A673 (cell line): ENCODE measurements at regions not wholly inside any gene's neighbourhood (a gene's known extent, or its start where the extent isn't known, plus 50 kb on each side); places are given as distances from the start of the nearest gene placed in this dataset.

Experiments
- BruUV-seq: library from RNA; stranded (reverse); fragments of 400-500 nt; replicated peaks from 2 replicates; lab custom pipeline; 2021; lab: Mats Ljungman, UMichigan
- CTCF ChIA-PET: fragments of 300-600 bp; sonication (Branson Sonifier 250); formaldehyde crosslinking; loops from one replicate; lab custom pipeline; 2022; ENCODE audit warnings: antibody characterized with exemption; lab: Charles Lee
- POLR2A ChIA-PET: fragments of 300-600 bp; sonication (Branson Sonifier 250); formaldehyde crosslinking; loops from one replicate; lab custom pipeline; 2022; ENCODE audit warnings: antibody characterized with exemption; ENCODE audit not compliant: low non-redundant PET; lab: Charles Lee
- DNase-seq: peaks from one replicate; pipeline ENCODE4 v3.0.0-alpha.2; 2015; ENCODE audit warnings: low spot score
- H3K27ac ChIP-seq: fragments of 200-600 bp; sonication (generic); 2 replicates; pipeline ENCODE4 v1.5.1; 2016; ENCODE audit warnings: mixed run types, low read depth, mild to moderate bottlenecking, mixed read lengths, antibody characterized with exemption, low read length; ENCODE audit not compliant: poor library complexity, severe bottlenecking
- H3K27me3 ChIP-seq: fragments of 200-600 bp; sonication (generic); replicated peaks from 2 replicates; pipeline ENCODE4 v1.6.1; 2017; ENCODE audit warnings: mixed run types, low read depth, mild to moderate bottlenecking, mixed read lengths, antibody characterized with exemption, low read length; ENCODE audit not compliant: insufficient read depth, poor library complexity
- H3K36me3 ChIP-seq: fragments of 200-600 bp; sonication (generic); 2 replicates; pipeline ENCODE4 v1.6.1; 2016; ENCODE audit warnings: mixed run types, mild to moderate bottlenecking, mixed read lengths, antibody characterized with exemption, low read length; ENCODE audit not compliant: insufficient read depth, poor library complexity, severe bottlenecking
- H3K4me1 ChIP-seq: fragments of 200-600 bp; sonication (generic); 2 replicates; pipeline ENCODE4 v1.6.1; 2017; ENCODE audit warnings: mixed run types, mild to moderate bottlenecking, mixed read lengths, antibody characterized with exemption, low read length; ENCODE audit not compliant: insufficient read depth, poor library complexity, severe bottlenecking
- H3K4me3 ChIP-seq: fragments of 200-600 bp; sonication (generic); 2 replicates; pipeline ENCODE4 v1.5.1; 2016; ENCODE audit warnings: low read depth, mixed run types, mild to moderate bottlenecking, mixed read lengths, low read length; ENCODE audit not compliant: poor library complexity, severe bottlenecking
- H3K9me3 ChIP-seq: fragments of 200-600 bp; sonication (generic); 2 replicates; pipeline ENCODE4 v1.6.1; 2016; ENCODE audit warnings: mixed run types, low read depth, mild to moderate bottlenecking, mixed read lengths, antibody characterized with exemption, low read length; ENCODE audit not compliant: poor library complexity, severe bottlenecking
- EZH2 ChIP-seq: fragments of 200-600 bp; sonication (generic); IDR thresholded peaks from 2 replicates; pipeline ENCODE4 v1.6.1; 2017; ENCODE audit warnings: borderline replicate concordance, low read depth, mild to moderate bottlenecking, mixed read lengths, antibody characterized with exemption, low read length; ENCODE audit not compliant: poor library complexity, severe bottlenecking
- intact Hi-C: fragments of 100-400 bp; cut with micrococcal nuclease; formaldehyde crosslinking; loops from one replicate; pipeline ENCODE4 v1.10.0; 2022; ENCODE audit not compliant: unreplicated experiment
- TF ChIP-seq, protein P1 (sequence below): fragments of 300-800, 200-600 bp; sonication (generic); conservative IDR thresholded peaks from 2 replicates; pipeline ENCODE4 v1.5.1; 2017; ENCODE audit warnings: low read depth, mild to moderate bottlenecking, antibody characterized with exemption, low read length, moderate library complexity, mixed read lengths

DNA sequence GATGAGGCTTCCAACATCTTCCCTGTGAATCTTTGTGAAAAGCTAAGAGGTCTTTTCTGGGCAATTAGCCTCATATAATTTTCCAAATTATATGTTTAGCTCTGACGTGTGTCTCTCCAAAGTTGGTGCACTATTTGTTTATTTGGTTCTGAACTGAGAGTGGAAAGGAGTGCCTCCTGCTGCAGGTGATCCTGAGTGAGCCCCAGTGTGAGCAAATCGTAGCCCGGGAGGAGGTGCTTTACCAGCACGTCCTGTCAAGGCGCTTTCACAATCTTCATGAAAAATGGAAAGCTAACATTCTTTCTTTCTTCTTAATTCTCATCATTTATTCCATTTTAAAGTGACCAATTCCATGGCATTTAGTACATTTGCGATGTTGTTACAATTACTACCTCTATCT lies 231.9 kb downstream of the BMP2 start:
- intact Hi-C loops, result no loop called here
- Histone ChIP-seq H3K4me3 (no peak overlapping the region), H3K9me3 (peaks cover 3% of the 10 kb centered on the region), H3K4me1 (no peaks in the 10 kb centered on the region), H3K27ac (no peak overlapping the region), H3K27me3 (no peaks in the 10 kb centered on the region), H3K36me3 (no peaks in the 10 kb centered on the region)
- no peak for DNase-seq
- TF ChIP-seq, protein P1, sequence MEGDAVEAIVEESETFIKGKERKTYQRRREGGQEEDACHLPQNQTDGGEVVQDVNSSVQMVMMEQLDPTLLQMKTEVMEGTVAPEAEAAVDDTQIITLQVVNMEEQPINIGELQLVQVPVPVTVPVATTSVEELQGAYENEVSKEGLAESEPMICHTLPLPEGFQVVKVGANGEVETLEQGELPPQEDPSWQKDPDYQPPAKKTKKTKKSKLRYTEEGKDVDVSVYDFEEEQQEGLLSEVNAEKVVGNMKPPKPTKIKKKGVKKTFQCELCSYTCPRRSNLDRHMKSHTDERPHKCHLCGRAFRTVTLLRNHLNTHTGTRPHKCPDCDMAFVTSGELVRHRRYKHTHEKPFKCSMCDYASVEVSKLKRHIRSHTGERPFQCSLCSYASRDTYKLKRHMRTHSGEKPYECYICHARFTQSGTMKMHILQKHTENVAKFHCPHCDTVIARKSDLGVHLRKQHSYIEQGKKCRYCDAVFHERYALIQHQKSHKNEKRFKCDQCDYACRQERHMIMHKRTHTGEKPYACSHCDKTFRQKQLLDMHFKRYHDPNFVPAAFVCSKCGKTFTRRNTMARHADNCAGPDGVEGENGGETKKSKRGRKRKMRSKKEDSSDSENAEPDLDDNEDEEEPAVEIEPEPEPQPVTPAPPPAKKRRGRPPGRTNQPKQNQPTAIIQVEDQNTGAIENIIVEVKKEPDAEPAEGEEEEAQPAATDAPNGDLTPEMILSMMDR, result no peak
- TF ChIP-seq EZH2, result no peak
- ChIA-PET CTCF (no interaction called here), POLR2A (no interaction called here)
- BruUV-seq, result no TSS peak

DNA sequence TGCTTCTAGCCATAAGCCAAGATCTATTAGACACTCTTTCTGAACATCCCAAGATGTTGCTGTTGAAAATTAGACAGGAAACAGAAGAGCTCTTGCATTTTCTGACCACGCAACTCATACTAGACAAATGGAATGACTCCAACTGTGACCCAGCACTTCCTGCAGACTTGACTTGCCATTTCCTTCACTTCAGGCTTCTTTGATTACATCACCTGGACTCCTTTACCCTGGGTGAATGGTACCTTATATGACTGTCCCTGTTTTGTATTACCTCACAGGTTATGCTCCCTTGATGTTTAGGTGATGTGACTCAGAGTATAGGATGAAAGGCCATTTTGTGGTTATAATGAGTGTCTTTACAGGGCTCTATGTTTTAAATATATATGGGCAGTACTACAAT lies 236.1 kb downstream of the BMP2 start:
- peaks cover 6% of the 10 kb centered on the region for H3K9me3 ChIP-seq
- H3K4me1 ChIP-seq, result no peaks in the 10 kb centered on the region
- POLR2A ChIA-PET, result no interaction called here
- no peak overlapping the region for H3K4me3 ChIP-seq
- no peak overlapping the region for H3K27ac ChIP-seq
- BruUV-seq, result no TSS peak
- no peak for TF ChIP-seq EZH2
- TF ChIP-seq, protein P1, result no peak
- no peak for DNase-seq
- intact Hi-C loops, result no loop called here
- H3K36me3 ChIP-seq, result no peaks in the 10 kb centered on the region
- CTCF ChIA-PET, result no interaction called here
- H3K27me3 ChIP-seq, result no peaks in the 10 kb centered on the region

DNA sequence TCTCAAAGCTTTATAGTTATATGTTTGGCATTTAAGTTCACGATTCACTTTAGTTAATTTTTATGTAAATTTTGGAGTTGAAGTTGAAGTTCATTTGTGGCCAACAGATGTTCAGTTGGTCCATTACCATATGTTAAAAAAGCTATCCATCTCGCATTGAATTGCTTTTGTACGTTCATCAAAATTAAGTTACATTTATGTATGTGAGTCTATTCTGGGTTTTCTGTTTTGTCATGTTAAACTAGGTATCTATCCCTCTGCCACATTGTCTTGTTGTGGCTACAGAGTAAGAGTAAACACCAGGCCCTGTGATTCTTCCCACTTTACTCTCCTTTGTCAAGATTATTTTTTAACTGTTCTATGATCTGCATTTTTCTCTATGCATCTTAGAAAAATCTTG lies 237.3 kb downstream of the BMP2 start:
- Histone ChIP-seq H3K4me3 (no peak overlapping the region), H3K9me3 (peaks cover 3% of the 10 kb centered on the region), H3K36me3 (no peaks in the 10 kb centered on the region), H3K4me1 (no peaks in the 10 kb centered on the region), H3K27ac (no peak overlapping the region), H3K27me3 (no peaks in the 10 kb centered on the region)
- ChIA-PET CTCF (no interaction called here), POLR2A (no interaction called here)
- no peak for DNase-seq
- intact Hi-C loops, result no loop called here
- TF ChIP-seq, protein P1, result no peak
- TF ChIP-seq EZH2, result no peak
- no TSS peak for BruUV-seq
